Muscle layer of duodenum (tissue), 2 donors: ENCODE measurements at regions not wholly inside any gene's neighbourhood (a gene's known extent, or its start where the extent isn't known, plus 50 kb on each side); places are given as distances from the start of the nearest gene placed in this dataset.

Experiments
- H3K27ac ChIP-seq: one replicate; pipeline ENCODE4 v1.7.0; 2013; ENCODE audit warnings: mild to moderate bottlenecking, low read length
- H3K27me3 ChIP-seq: one replicate; pipeline ENCODE4 v1.7.0; 2013; ENCODE audit warnings: low read depth, mild to moderate bottlenecking, control low read depth, low read length
- H3K36me3 ChIP-seq, 2 donors: one replicate each; pipeline ENCODE4 v1.7.0; 2013; ENCODE audit warnings: low read length in 2 of 2, control low read depth in 1 of 2, mild to moderate bottlenecking in 1 of 2; ENCODE audit not compliant: insufficient read depth in 2 of 2, control insufficient read depth in 1 of 2
- H3K4me1 ChIP-seq, 2 donors: one replicate each; pipeline ENCODE4 v1.7.0; 2013; ENCODE audit warnings: low read length in 2 of 2, mild to moderate bottlenecking in 2 of 2, control low read depth in 1 of 2, moderate library complexity in 1 of 2; ENCODE audit not compliant: insufficient read depth in 2 of 2, control insufficient read depth in 1 of 2
- H3K4me3 ChIP-seq, 2 donors: one replicate each; pipeline ENCODE4 v1.7.0; 2013; ENCODE audit warnings: low read length in 2 of 2, low read depth in 1 of 2, mild to moderate bottlenecking in 1 of 2
- H3K9me3 ChIP-seq, 2 donors: one replicate each; pipeline ENCODE4 v1.7.0; 2013; ENCODE audit warnings: low read length in 2 of 2, control low read depth in 1 of 2, mild to moderate bottlenecking in 1 of 2; ENCODE audit not compliant: control insufficient read depth in 1 of 2
- donor health status: healthy.

DNA sequence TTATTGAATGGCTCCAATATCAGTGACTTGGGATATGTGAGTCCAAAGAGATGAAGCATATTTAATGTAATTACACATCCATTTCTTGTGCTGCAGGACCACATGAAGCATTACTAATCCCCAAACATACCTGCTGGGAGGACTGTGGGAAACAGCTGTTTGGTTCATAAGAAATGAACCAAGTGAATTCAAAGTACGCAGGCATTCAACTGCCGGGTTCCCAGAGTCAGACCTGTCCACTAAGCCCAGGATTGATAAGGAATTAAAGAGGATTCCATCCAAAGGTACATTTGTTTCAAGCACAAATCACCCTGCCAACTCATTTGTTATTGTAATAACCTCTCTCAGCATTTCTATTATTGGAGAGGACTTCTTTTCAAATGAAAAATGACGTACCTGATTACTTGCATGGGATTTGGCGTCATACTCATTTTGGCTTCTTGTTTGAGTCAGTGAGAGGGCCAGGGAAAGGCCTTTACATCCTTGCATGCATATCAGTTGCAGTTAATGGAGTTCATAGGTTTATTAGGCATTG lies 230.7 kb downstream of the TXNL1 start:
- Histone ChIP-seq H3K4me1 (no peaks in the 10 kb centered on the region), H3K36me3 (no peaks in the 10 kb centered on the region)

DNA sequence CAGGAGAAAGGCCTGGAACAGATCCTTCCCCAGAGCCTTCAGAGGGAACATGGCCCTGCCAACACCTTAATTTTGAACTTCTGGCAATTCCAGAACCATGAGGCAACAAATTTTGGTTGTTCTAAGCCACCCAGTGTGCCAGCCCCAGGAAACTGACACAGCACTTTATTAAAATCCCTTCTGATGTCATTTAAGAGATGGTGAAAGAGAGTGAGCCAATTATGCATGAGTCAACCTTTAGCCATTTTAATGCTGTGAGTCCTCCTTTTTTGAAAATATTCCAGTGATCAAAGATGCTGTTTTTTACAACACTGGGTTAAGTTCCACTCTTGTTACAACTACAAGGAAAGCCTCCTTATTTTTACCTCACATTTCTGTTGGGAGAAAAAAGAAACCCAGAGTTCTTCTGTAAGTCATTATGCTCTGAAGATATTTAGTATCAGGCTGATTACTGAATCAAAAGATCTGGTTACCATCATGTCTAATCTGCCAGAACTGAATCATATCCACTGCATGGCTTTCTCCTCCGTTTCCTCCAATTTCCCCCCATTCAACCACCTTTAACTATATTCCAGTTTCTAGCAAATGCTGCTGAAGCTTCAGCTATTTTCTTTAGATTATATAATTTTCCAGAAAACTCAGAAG lies 235.4 kb downstream of the TXNL1 start:
- no peaks in the 10 kb centered on the region for H3K36me3 ChIP-seq
- H3K27ac ChIP-seq, result peak overlapping the region; percentile 2
- no peaks in the 10 kb centered on the region for H3K9me3 ChIP-seq
- no peak overlapping the region for H3K4me3 ChIP-seq
- no peaks in the 10 kb centered on the region for H3K27me3 ChIP-seq
- H3K4me1 ChIP-seq, result no peaks in the 10 kb centered on the region

More for the DNA sequence above, 230.7 kb downstream of the TXNL1 start:
- Histone ChIP-seq H3K4me3 (no peak overlapping the region), H3K9me3 (no peaks in the 10 kb centered on the region), H3K27ac (no peak overlapping the region), H3K27me3 (no peaks in the 10 kb centered on the region)

DNA sequence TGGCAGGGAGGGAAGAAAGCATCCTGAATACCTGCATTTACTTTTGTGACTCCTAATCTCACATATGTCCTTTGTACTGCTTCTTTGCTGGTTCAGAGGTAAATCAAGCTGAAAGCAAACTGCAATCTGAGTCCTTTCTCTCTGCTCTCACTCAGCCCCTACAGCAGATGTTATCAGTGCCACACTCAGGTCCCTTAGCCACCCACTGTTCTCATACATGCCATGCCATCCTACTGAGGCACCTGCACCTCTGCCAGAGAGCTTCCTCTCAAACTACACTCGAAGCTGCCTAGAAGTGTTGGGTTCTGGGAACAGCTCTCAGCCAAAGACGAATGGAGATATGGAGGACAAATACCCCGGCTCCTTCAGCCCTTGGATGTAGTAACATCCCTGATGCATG lies 244.5 kb downstream of the TXNL1 start:
- H3K27ac ChIP-seq, result no peak overlapping the region
- no peaks in the 10 kb centered on the region for H3K4me1 ChIP-seq
- H3K27me3 ChIP-seq, result no peaks in the 10 kb centered on the region
- H3K4me3 ChIP-seq, result no peak overlapping the region
- H3K9me3 ChIP-seq, result no peaks in the 10 kb centered on the region
- no peaks in the 10 kb centered on the region for H3K36me3 ChIP-seq

DNA sequence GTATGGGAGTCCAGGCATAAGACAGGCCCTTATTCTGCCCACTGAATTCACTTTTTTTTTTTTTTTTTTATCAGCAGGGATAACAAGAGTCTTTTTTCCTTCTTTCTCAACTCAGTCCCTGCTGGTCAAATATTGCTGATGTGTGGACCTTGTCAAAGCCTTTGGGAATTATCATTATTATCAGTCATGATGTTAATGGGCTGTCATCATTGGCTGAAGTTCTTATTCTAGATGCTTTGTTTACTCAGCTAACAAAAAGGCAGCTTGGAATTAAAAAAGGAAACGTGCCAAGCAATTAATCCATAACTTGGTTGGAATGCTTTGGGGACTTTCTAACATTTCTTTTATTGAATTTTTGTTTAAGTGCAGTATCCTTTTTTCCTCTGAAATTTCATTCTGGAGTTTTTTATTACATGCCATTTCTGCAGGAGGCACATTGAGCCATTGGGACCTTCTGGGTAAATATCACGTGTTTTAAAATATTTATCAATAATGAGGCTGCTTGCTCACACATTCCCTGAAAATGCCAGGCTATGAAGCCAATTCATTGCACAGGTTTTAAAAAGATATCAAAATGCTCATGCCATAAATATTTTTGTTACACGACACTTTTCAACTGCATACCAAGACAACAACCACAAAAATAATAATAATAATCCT lies 246.3 kb downstream of the TXNL1 start:
- no peaks in the 10 kb centered on the region for H3K36me3 ChIP-seq
- H3K27ac ChIP-seq, result no peak overlapping the region
- no peak overlapping the region for H3K4me3 ChIP-seq
- no peaks in the 10 kb centered on the region for H3K27me3 ChIP-seq
- H3K9me3 ChIP-seq, result no peaks in the 10 kb centered on the region
- H3K4me1 ChIP-seq, result no peaks in the 10 kb centered on the region

DNA sequence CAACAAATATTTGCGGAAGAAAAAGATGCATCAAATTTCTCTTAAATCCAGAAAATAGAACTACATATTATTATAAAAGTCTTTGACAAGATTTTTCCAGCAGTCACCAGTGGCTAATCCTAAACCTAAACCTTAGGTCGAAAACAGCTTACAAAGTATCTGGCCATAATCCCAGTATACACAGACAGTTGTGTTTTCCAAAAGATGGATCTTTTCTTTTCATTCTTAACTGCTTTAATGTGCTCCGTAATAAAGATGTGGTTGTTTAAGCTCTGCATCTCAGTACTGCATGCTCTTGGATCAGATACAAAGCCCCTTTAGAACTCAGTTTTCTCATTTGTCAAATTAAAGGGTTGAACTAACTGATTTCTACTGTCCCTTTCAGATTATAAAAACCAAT lies 247.8 kb downstream of the TXNL1 start:
- H3K9me3 ChIP-seq, result no peaks in the 10 kb centered on the region
- no peak overlapping the region for H3K27ac ChIP-seq
- H3K4me1 ChIP-seq, result no peaks in the 10 kb centered on the region
- H3K36me3 ChIP-seq, result no peaks in the 10 kb centered on the region
- no peak overlapping the region for H3K4me3 ChIP-seq
- no peaks in the 10 kb centered on the region for H3K27me3 ChIP-seq

DNA sequence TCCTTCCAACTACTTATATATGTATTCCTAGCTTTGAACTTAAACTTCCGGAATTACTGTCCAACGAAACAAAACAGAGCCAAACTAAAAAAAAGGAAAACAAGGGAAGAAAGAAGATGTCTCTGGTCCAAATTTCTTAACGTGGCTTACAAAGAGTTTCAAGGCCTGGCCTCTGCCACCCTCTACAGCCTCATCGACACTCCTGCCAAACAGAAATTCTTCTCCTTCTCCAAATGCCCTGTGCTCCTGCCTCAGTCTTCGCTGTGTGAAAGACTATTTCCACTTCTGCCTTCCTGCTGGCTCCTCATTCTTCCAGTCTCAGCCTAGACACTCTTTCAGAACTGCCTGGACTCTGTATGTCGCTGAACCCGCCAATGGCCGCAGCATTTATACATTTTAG lies 249.2 kb downstream of the TXNL1 start:
- Histone ChIP-seq H3K9me3 (no peaks in the 10 kb centered on the region), H3K27me3 (no peaks in the 10 kb centered on the region), H3K36me3 (no peaks in the 10 kb centered on the region), H3K27ac (no peak overlapping the region), H3K4me1 (no peaks in the 10 kb centered on the region), H3K4me3 (no peak overlapping the region)

DNA sequence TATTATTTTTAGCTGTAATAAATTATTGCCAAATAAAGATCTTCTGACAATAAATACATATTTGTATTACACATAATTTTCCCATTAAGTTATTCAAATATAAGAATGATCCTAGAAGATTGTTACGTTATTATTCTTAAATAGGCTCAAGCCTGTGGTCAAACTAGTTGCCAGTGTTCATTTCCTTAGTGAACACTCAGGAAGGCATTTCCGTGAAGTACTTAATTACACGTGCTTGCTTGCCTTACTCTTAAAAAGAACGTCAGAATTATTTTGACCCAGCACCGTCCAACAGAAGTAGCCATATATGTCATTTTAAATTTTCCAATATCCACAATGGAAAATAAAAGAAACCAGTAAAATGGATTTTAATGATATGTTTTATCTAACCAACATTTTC lies 249.8 kb downstream of the TXNL1 start:
- H3K9me3 ChIP-seq, result no peaks in the 10 kb centered on the region
- no peaks in the 10 kb centered on the region for H3K4me1 ChIP-seq

DNA sequence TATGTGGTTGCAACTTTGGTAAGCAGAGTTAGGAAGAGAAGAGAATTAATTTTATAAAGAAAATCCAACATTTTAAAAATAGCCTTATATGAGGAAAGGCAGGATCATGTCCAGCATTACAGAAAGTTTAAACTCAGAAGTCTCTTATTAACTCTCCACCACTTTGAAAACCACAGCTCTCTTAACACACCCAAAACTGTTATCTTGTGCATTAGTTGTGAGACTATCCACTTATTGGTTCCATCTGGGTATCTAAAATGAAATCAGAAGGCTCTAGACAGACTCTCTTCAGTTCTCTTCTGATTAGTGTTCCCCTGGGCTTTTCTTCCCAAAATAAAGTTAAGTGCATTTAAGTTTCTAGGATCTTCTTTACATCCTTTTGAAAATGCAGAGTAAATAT lies 251.5 kb downstream of the TXNL1 start:
- Histone ChIP-seq H3K9me3 (no peaks in the 10 kb centered on the region), H3K4me1 (no peaks in the 10 kb centered on the region), H3K36me3 (no peaks in the 10 kb centered on the region), H3K27ac (no peak overlapping the region), H3K27me3 (no peaks in the 10 kb centered on the region), H3K4me3 (no peak overlapping the region)

More for the DNA sequence above, 249.8 kb downstream of the TXNL1 start:
- no peak overlapping the region for H3K4me3 ChIP-seq
- H3K27me3 ChIP-seq, result no peaks in the 10 kb centered on the region
- no peak overlapping the region for H3K27ac ChIP-seq
- no peaks in the 10 kb centered on the region for H3K36me3 ChIP-seq

DNA sequence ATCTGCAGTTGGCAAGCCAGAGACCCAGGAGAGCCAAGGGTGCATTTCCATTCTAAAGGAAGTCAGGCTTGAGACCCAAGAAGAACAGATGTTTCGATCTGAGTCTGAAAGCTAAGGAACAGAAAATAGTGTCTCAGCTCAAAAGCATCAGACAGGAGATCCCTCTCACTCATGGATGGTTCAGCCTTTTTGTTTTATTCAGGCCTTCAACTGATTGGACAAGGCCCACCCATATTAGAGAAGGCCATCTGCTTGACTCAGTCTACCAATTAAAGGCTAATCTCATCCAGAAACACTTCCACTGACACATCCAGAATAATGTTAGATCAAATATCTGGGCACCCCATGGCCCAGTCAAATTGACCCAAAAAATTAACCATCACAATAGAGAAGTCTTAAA lies 255.0 kb downstream of the TXNL1 start:
- Histone ChIP-seq H3K27ac (no peak overlapping the region), H3K36me3 (no peaks in the 10 kb centered on the region), H3K9me3 (no peaks in the 10 kb centered on the region), H3K4me1 (no peaks in the 10 kb centered on the region), H3K4me3 (no peak overlapping the region), H3K27me3 (no peaks in the 10 kb centered on the region)

DNA sequence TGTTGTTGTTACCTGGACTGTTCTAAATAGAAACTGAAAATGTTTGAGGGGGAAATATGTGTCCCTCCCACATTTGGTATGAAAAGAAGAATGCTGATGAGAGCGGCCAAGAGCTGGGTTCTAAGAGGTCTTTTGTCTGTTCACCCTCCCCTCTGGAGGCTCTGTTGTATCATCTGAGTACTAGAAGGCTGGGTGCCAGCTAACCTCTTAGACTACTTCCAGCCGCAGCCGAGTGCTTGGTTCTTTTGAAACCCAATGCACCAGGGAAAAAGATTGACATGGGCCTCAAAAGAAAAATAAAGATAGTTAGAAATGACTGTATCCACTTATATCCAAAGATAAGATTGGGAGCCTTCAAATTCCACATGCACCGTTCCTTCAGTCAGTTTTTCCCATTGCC lies 255.9 kb downstream of the TXNL1 start:
- H3K27me3 ChIP-seq, result no peaks in the 10 kb centered on the region
- no peaks in the 10 kb centered on the region for H3K9me3 ChIP-seq
- H3K36me3 ChIP-seq, result no peaks in the 10 kb centered on the region
- no peak overlapping the region for H3K27ac ChIP-seq
- no peak overlapping the region for H3K4me3 ChIP-seq
- H3K4me1 ChIP-seq, result no peaks in the 10 kb centered on the region

DNA sequence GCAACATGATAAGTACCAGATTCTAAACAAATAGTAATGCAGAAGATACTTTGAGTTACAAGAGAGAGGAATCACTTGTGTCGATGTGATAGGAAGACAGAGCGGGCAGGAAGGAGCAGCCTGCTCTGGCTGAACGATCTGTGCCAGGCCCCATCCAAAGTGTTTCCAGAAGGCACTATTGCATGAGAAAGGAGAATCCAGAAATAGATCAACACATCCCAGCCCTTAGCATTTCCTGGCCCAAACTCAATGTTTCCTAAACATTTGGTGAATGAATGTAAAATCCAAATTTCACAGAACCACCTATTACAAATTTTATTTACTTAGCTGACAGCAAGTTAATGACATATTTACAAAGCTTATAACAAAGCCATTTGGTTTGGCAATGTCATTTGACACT lies 257.2 kb downstream of the TXNL1 start:
- H3K4me1 ChIP-seq, result no peaks in the 10 kb centered on the region
- H3K36me3 ChIP-seq, result no peaks in the 10 kb centered on the region
- no peaks in the 10 kb centered on the region for H3K9me3 ChIP-seq
- H3K4me3 ChIP-seq, result no peak overlapping the region
- no peaks in the 10 kb centered on the region for H3K27me3 ChIP-seq
- H3K27ac ChIP-seq, result no peak overlapping the region

DNA sequence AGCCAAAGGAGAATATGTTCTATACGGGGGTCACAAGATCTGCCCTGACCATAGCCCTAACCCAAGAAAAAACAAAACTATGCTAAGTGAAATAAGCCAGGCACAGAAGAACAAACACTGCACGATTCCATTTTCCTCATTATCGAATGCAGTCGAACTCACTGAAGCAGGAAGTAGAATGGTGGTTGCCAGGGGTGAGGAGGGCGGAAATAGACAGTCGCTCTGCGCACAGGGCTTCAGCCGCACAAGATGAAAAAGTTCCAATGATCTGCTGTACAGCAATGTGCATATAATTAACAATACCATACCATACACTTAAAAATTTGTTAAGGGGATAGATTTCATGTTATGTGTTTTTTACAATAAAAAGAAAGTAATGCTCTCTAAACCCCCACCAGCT lies 257.7 kb downstream of the TXNL1 start:
- Histone ChIP-seq H3K36me3 (no peaks in the 10 kb centered on the region), H3K4me3 (no peak overlapping the region), H3K9me3 (no peaks in the 10 kb centered on the region), H3K27me3 (no peaks in the 10 kb centered on the region), H3K27ac (no peak overlapping the region), H3K4me1 (no peaks in the 10 kb centered on the region)
